Smooth muscle cell (in vitro differentiated cells): ENCODE measurements at regions not wholly inside any gene's neighbourhood (a gene's known extent, or its start where the extent isn't known, plus 50 kb on each side); places are given as distances from the start of the nearest gene placed in this dataset.

ENCODE experiments used
- DNase-seq: peaks from one replicate; lab custom pipeline; 2025; ENCODE audit not compliant: unreplicated experiment; lab: John Stamatoyannopoulos, UW
- H2AFZ ChIP-seq: fragments of 200-600 bp; sonication (generic); 2 replicates; pipeline ENCODE4 v1.6.0; 2016; ENCODE audit warnings: antibody characterized with exemption, low read depth, mild to moderate bottlenecking
- H3F3A ChIP-seq: fragments of 200-600 bp; sonication (generic); 2 replicates; pipeline ENCODE4 v1.6.0; 2017; ENCODE audit warnings: antibody characterized with exemption, low read depth
- H3K27ac ChIP-seq: fragments of 200-600 bp; sonication (generic); 2 replicates; pipeline ENCODE4 v1.5.1; 2016; ENCODE audit warnings: low read depth, mild to moderate bottlenecking
- H3K27me3 ChIP-seq: fragments of 200-600 bp; sonication (generic); 2 replicates; pipeline ENCODE4 v1.6.1; 2016; ENCODE audit warnings: low read depth, mild to moderate bottlenecking
- H3K36me3 ChIP-seq: fragments of 200-600 bp; sonication (generic); 2 replicates; pipeline ENCODE4 v1.5.1; 2016; ENCODE audit warnings: low read depth
- H3K4me1 ChIP-seq: fragments of 200-600 bp; sonication (generic); 2 replicates; pipeline ENCODE4 v1.5.1; 2016; ENCODE audit warnings: low read depth
- H3K4me2 ChIP-seq: fragments of 200-600 bp; sonication (generic); 2 replicates; pipeline ENCODE4 v1.6.0; 2016; ENCODE audit warnings: mild to moderate bottlenecking
- H3K4me3 ChIP-seq: fragments of 200-600 bp; sonication (generic); 2 replicates; pipeline ENCODE4 v1.5.1; 2016; ENCODE audit warnings: mild to moderate bottlenecking
- H3K79me2 ChIP-seq: fragments of 200-600 bp; sonication (generic); 2 replicates; pipeline ENCODE4 v1.6.0; 2016; ENCODE audit warnings: low read depth, mild to moderate bottlenecking
- H3K9ac ChIP-seq: fragments of 200-600 bp; sonication (generic); 2 replicates; pipeline ENCODE4 v1.6.0; 2016; ENCODE audit warnings: low read depth
- H3K9me3 ChIP-seq: fragments of 200-600 bp; sonication (generic); replicated peaks from 2 replicates; pipeline ENCODE4 v1.5.1; 2016; ENCODE audit warnings: low read depth
- H4K20me1 ChIP-seq: fragments of 200-600 bp; sonication (generic); 2 replicates; pipeline ENCODE4 v1.6.0; 2016; ENCODE audit warnings: low read depth
- CTCF ChIP-seq: fragments of 200-600 bp; sonication (generic); IDR thresholded peaks from 2 replicates; pipeline ENCODE4 v1.5.1; 2017; ENCODE audit warnings: borderline replicate concordance, mild to moderate bottlenecking, antibody characterized with exemption; ENCODE audit not compliant: insufficient read depth, poor library complexity, severe bottlenecking
- WGBS: methylation state at CpG from one replicate; pipeline ENCODE4 v1.1.7; 2016; ENCODE audit warnings: low lambda C conversion rate; 5-methylcytosine and 5-hydroxymethylcytosine counted together

- no peak for TF ChIP-seq CTCF
- no peak overlapping the region for H3K27ac ChIP-seq
- no peaks in the 10 kb centered on the region for H3K9me3 ChIP-seq
- no peak overlapping the region for H3K4me3 ChIP-seq
- no peaks in the 10 kb centered on the region for H4K20me1 ChIP-seq
- no peaks in the 10 kb centered on the region for H3K79me2 ChIP-seq
- no peak overlapping the region for H3K9ac ChIP-seq
- no peak overlapping the region for H3K4me2 ChIP-seq
- H2AFZ ChIP-seq = no peak overlapping the region
- no peak for DNase-seq
- no peaks in the 10 kb centered on the region for H3F3A ChIP-seq
- H3K4me1 ChIP-seq = peaks cover 16% of the 10 kb centered on the region
- H3K27me3 ChIP-seq = no peaks in the 10 kb centered on the region
- no peaks in the 10 kb centered on the region for H3K36me3 ChIP-seq
- 76% methylated on average over 3 of the region's 3 CpGs for WGBS
Observed at GRCh38 chr4:79205121-79205520, 120.7 kb downstream of the NAA11 start.

DNA sequence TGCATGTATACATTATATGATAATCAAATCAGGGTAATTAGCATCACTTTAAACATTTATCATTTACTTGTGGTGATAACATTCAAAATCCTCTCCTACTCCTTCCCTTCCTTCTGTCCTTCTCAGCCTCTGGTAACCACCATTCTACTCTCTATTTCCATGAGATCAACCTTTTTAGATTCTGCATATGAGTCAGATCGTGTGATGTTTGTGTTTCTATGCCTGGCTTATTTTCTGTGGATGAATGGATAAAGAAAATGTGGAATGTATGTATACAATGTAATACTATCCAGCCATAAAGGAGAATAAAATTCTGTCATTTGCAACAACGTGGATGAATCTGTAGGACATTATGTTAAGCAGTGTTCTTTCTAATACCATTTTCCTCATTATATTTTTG is 123.9 kb downstream of the NAA11 start:
- TF ChIP-seq CTCF = no peak
- no peaks in the 10 kb centered on the region for H3K79me2 ChIP-seq
- H3F3A ChIP-seq = no peaks in the 10 kb centered on the region

GRCh38 chr4:79199743-79200142 is 126.1 kb downstream of the NAA11 start:
- Histone ChIP-seq H3F3A (no peaks in the 10 kb centered on the region), H3K27ac (no peak overlapping the region), H2AFZ (no peak overlapping the region), H3K27me3 (no peaks in the 10 kb centered on the region), H3K36me3 (no peaks in the 10 kb centered on the region), H3K4me2 (no peak overlapping the region), H3K9me3 (no peaks in the 10 kb centered on the region), H4K20me1 (no peaks in the 10 kb centered on the region), H3K4me1 (no peaks in the 10 kb centered on the region), H3K79me2 (no peaks in the 10 kb centered on the region), H3K9ac (no peak overlapping the region), H3K4me3 (no peak overlapping the region)
- WGBS = 94% methylated on average over 2 of the region's 2 CpGs
- no peak for TF ChIP-seq CTCF
- no peak for DNase-seq

More for the DNA sequence above, 123.9 kb downstream of the NAA11 start:
- 80% methylated on average over 2 of the region's 2 CpGs for WGBS
- Histone ChIP-seq H3K36me3 (no peaks in the 10 kb centered on the region), H3K9ac (no peak overlapping the region), H3K4me2 (no peak overlapping the region), H2AFZ (no peak overlapping the region), H3K4me3 (no peak overlapping the region), H3K4me1 (peaks cover 4% of the 10 kb centered on the region), H4K20me1 (no peaks in the 10 kb centered on the region), H3K27me3 (no peaks in the 10 kb centered on the region), H3K27ac (no peak overlapping the region), H3K9me3 (no peaks in the 10 kb centered on the region)
- DNase-seq = no peak

DNA sequence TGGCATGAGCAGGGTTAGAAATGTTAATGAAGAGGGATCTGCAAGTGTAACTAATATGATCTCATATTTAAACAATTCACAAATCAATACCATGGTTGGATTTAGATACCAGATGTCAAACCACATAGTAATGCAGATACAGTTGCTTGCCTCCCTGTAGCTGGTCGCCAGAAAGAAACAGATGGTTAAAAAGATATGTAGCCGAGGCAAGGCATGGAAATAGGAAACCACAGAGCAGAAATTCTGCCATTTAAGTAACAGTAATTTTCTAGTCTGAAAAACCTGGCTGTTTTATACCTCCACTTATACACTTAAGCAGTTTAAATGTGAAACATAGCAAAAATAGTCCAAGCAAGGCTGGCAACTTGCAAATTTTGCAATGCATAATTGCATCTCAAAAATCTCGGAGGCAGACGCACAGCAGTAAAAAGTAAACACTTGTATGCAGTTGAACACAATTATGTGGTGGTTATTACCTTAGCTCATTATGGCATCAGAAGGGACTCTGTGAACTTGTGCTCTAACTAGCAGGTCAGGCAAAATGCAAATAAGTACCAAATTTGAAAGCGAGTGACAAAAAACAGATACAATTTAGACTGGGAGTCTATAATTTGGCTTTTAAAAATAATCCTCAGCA is 126.8 kb downstream of the NAA11 start:
- no peaks in the 10 kb centered on the region for H3K36me3 ChIP-seq
- H2AFZ ChIP-seq = no peak overlapping the region
- H3K27me3 ChIP-seq = no peaks in the 10 kb centered on the region
- H3F3A ChIP-seq = no peaks in the 10 kb centered on the region
- H3K79me2 ChIP-seq = no peaks in the 10 kb centered on the region
- no peak for DNase-seq
- WGBS = 61% methylated on average over 5 of the region's 5 CpGs
- H3K9me3 ChIP-seq = no peaks in the 10 kb centered on the region
- no peaks in the 10 kb centered on the region for H3K4me1 ChIP-seq
- no peak overlapping the region for H3K4me2 ChIP-seq
- no peaks in the 10 kb centered on the region for H4K20me1 ChIP-seq
- no peak for TF ChIP-seq CTCF
- no peak overlapping the region for H3K9ac ChIP-seq
- no peak overlapping the region for H3K27ac ChIP-seq
- no peak overlapping the region for H3K4me3 ChIP-seq
